HEK293 (cell line): ENCODE measurements at regions not wholly inside any gene's neighbourhood (a gene's known extent, or its start where the extent isn't known, plus 50 kb on each side); places are given as distances from the start of the nearest gene placed in this dataset.

ENCODE experiments used
- CTCF ChIA-PET: fragments of 350-600 bp; formaldehyde crosslinking; extraction: SDS; loops from one replicate; lab custom pipeline; 2021; ENCODE audit warnings: antibody characterized with exemption; lab: Yijun Ruan, JAX
- POLR2A ChIA-PET: fragments of 300-600 bp; formaldehyde crosslinking; extraction: SDS; loops from one replicate; lab custom pipeline; 2020; ENCODE audit warnings: antibody characterized with exemption, inconsistent platforms; lab: Yijun Ruan, JAX
- H3K27ac ChIP-seq: fragments of 200-500 bp; sonication (Bioruptor generic); 2 replicates; pipeline ENCODE4 v1.5.1; 2014; ENCODE audit warnings: low read depth, low read length, control low read depth, inconsistent platforms; ENCODE audit errors: extremely low read depth
- H3K36me3 ChIP-seq, 2 experiments: fragments of 200-500 bp in 1 of 2; sonication (Bioruptor generic) in 1 of 2; 1 replicate in 1 of 2; 2 replicates in 1 of 2; pipeline ENCODE4 v1.5.1; 2014 to 2017; ENCODE audit warnings: inconsistent platforms in 2 of 2, low read length in 2 of 2; ENCODE audit not compliant: control insufficient read depth in 2 of 2, insufficient read depth in 1 of 2
- H3K4me1 ChIP-seq: fragments of 200-500 bp; sonication (Bioruptor generic); 2 replicates; pipeline ENCODE4 v1.5.1; 2014; ENCODE audit warnings: mild to moderate bottlenecking, low read length, inconsistent platforms; ENCODE audit not compliant: control insufficient read depth, insufficient read depth
- H3K4me3 ChIP-seq: 2 replicates; pipeline ENCODE4 v1.5.1; 2011; ENCODE audit warnings: low read depth, mild to moderate bottlenecking, control low read depth, low read length, moderate library complexity
- H3K9me3 ChIP-seq: fragments of 200-500 bp; sonication (Bioruptor generic); 2 replicates; pipeline ENCODE4 v1.5.1; 2014; ENCODE audit warnings: low read depth, low read length, inconsistent platforms; ENCODE audit not compliant: control insufficient read depth, insufficient read depth
- EGR2 ChIP-seq: fragments of 450-650 bp; formaldehyde crosslinking; IDR thresholded peaks from 2 replicates; pipeline ENCODE4 v1.5.1; 2016; ENCODE audit warnings: low read depth, missing biosample characterization, missing genetic modification characterization
- GLIS1 ChIP-seq: fragments of 450-650 bp; formaldehyde crosslinking; IDR thresholded peaks from 2 replicates; pipeline ENCODE4 v1.5.1; 2016; ENCODE audit warnings: missing biosample characterization, missing genetic modification characterization
- SCRT2 ChIP-seq: fragments of 450-650 bp; formaldehyde crosslinking; IDR thresholded peaks from 2 replicates; pipeline ENCODE4 v1.5.1; 2016; ENCODE audit warnings: missing biosample characterization, missing genetic modification characterization
- ZBTB8A ChIP-seq: fragments of 450-650 bp; formaldehyde crosslinking; IDR thresholded peaks from 2 replicates; pipeline ENCODE4 v1.5.1; 2016; ENCODE audit warnings: missing biosample characterization, missing genetic modification characterization
- ZFP3 ChIP-seq: fragments of 450-650 bp; formaldehyde crosslinking; IDR thresholded peaks from 2 replicates; pipeline ENCODE4 v1.5.1; 2016; ENCODE audit warnings: low read depth, missing biosample characterization, missing genetic modification characterization
- ZFP37 ChIP-seq: fragments of 450-650 bp; formaldehyde crosslinking; IDR thresholded peaks from 2 replicates; pipeline ENCODE4 v1.5.1; 2016; ENCODE audit warnings: missing biosample characterization, missing genetic modification characterization
- ZNF10 ChIP-seq: fragments of 450-650 bp; formaldehyde crosslinking; IDR thresholded peaks from 2 replicates; pipeline ENCODE4 v1.5.1; 2017; ENCODE audit warnings: missing biosample characterization, missing genetic modification characterization
- ZNF146 ChIP-seq: fragments of 450-650 bp; formaldehyde crosslinking; IDR thresholded peaks from 2 replicates; pipeline ENCODE4 v1.5.1; 2016; ENCODE audit warnings: missing biosample characterization, missing genetic modification characterization
- ZNF169 ChIP-seq: fragments of 450-650 bp; formaldehyde crosslinking; IDR thresholded peaks from 2 replicates; pipeline ENCODE4 v1.5.1; 2016; ENCODE audit warnings: missing biosample characterization, missing genetic modification characterization
- ZNF266 ChIP-seq: fragments of 450-650 bp; formaldehyde crosslinking; IDR thresholded peaks from 2 replicates; pipeline ENCODE4 v1.5.1; 2016; ENCODE audit warnings: missing biosample characterization, missing genetic modification characterization, low read depth
- ZNF292 ChIP-seq: fragments of 450-650 bp; formaldehyde crosslinking; IDR thresholded peaks from 2 replicates; pipeline ENCODE4 v1.5.1; 2016; ENCODE audit warnings: low read depth, missing biosample characterization, missing genetic modification characterization, borderline replicate concordance
- ZNF324 ChIP-seq: fragments of 450-650 bp; formaldehyde crosslinking; IDR thresholded peaks from 2 replicates; pipeline ENCODE4 v1.5.1; 2016; ENCODE audit warnings: missing biosample characterization, missing genetic modification characterization
- ZNF707 ChIP-seq: fragments of 450-650 bp; formaldehyde crosslinking; IDR thresholded peaks from 2 replicates; pipeline ENCODE4 v1.5.1; 2016; ENCODE audit warnings: missing biosample characterization, missing genetic modification characterization
- TF ChIP-seq, protein P1 (sequence below): fragments of 450-650 bp; formaldehyde crosslinking; IDR thresholded peaks from 2 replicates; pipeline ENCODE4 v1.5.1; 2016; ENCODE audit warnings: missing biosample characterization, missing genetic modification characterization
- TF ChIP-seq, protein P2 (sequence below): fragments of 450-650 bp; formaldehyde crosslinking; IDR thresholded peaks from 2 replicates; pipeline ENCODE4 v1.5.1; 2017; ENCODE audit warnings: missing biosample characterization, missing genetic modification characterization

DNA sequence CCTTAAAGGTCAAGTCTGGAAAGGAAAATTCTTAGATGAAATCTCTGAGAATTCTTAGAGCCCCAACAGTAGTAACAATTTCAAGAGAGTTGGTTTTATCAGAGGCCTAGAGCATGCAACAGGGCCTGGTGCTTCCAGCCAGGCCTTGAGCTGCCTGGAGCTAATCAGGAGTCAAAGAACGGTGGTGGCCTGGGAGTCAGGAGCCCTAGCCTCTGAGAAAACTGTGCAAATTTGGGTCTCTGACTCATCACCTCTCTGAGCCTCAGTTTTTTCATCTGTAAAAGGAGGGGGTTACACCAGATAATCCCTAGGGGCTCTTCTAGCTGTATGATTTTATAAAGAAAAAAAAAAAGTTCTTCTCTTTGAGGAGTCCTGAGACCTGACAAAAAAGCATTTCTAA lies 227.3 kb upstream of the RPL38 start:
- Histone ChIP-seq H3K27ac (no peak overlapping the region), H3K4me3 (no peak overlapping the region), H3K36me3 (no peaks in the 10 kb centered on the region), H3K4me1 (no peaks in the 10 kb centered on the region), H3K9me3 (no peaks in the 10 kb centered on the region)
- ChIA-PET POLR2A (no interaction called here), CTCF (interaction anchor here (0.6 kb wide), 1 partner anchor 80 kb away, joined by 4 read pairs; no protein-coding TSS in a partner anchor)
- no peak for TF ChIP-seq ZNF266
- TF ChIP-seq SCRT2, result 0 out of 2 replicates have a peak, but pooled peaks have one; percentile 24
- TF ChIP-seq ZBTB8A (tag by site-specific recombination), result no peak

DNA sequence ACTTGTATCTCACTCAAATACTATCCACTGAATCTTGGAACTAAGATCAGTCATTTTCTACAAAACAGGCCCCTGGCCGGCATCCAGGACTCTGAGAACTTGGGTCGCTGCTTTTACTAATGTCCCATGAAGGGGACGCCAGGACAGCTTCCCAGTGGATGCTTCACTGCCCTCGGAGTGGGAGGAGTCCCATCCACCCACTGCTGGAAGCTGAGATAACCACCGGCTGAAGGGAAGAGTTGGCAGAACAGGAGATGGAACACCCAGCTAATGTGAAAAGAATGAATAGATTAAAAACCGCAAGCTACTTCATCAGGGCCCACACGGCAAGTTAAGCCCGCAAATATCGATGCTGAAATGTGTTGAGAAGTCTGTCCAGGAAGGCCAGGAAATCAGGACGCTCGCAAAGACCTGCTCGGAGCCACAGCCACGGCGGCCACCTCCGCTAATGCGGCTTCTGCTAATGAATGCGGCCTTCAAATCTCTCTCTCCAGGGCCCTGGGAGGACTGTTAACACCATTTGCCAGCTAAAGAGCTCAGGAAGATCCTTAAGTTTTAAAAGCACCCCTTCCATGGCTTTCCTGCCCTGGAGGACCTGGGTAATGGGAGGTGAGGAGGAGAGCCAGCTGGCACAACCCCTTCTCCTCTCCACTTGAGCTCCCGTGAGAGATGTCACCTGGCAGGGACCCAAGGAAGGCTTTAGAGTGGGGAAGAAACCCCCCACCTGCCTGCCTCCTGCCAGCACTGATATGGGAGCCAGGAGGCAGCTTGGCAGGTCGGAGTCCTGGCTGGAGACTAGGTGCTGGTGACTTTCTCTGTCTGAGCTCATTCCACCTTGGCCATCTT lies 226.6 kb upstream of the RPL38 start:
- CTCF ChIA-PET, result interaction anchor here (0.6 to 1.2 kb wide), 2 partner anchors 22 to 199 kb away, joined by 4 read pairs; no protein-coding TSS in a partner anchor
- Histone ChIP-seq H3K9me3 (no peaks in the 10 kb centered on the region), H3K27ac (no peak overlapping the region), H3K4me3 (no peak overlapping the region), H3K4me1 (no peaks in the 10 kb centered on the region), H3K36me3 (no peaks in the 10 kb centered on the region)
- TF ChIP-seq ZNF169 (tag by site-specific recombination) (no peak), GLIS1 (peak; percentile 53), EGR2 (tag by site-specific recombination) (peak; percentile 46)
- TF ChIP-seq, protein P1, sequence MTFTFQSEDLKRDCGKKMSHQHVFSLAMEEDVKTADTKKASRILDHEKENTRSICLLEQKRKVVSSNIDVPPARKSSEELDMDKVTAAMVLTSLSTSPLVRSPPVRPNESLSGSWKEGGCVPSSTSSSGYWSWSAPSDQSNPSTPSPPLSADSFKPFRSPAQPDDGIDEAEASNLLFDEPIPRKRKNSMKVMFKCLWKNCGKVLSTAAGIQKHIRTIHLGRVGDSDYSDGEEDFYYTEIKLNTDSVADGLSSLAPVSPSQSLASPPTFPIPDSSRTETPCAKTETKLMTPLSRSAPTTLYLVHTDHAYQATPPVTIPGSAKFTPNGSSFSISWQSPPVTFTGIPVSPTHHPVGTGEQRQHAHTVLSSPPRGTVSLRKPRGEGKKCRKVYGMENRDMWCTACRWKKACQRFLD (tag by site-specific recombination), result no peak
- POLR2A ChIA-PET, result no interaction called here

DNA sequence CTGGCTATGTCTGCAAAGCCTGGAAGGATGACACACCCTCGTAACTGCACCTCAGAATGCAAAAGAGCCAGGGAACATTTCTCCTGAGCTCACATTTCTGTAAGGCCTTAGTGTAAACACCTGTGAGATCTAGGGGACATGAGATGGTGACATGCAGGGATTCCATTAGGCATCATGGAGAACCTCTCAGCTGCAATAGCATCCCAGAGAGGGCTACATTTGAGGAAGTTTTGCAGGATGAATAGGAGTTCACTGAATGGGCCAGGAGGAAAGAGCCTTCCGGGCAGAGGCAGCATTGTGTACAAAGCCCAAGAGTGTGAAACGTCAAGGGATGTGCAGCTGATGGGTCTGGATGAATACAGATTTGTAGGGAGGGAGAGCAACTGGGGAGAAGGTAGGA lies 223.0 kb upstream of the RPL38 start:
- no peaks in the 10 kb centered on the region for H3K4me1 ChIP-seq
- no peak overlapping the region for H3K27ac ChIP-seq
- TF ChIP-seq ZFP3 (peak; percentile 78), ZNF146 (tag by site-specific recombination) (no peak)
- no peak overlapping the region for H3K4me3 ChIP-seq
- ChIA-PET POLR2A (no interaction called here), CTCF (interaction anchor here (1.0 to 2.9 kb wide), 2 partner anchors 17 to 127 kb away, joined by 3 to 11 read pairs; no protein-coding TSS in a partner anchor)
- H3K9me3 ChIP-seq, result no peaks in the 10 kb centered on the region
- H3K36me3 ChIP-seq, result no peaks in the 10 kb centered on the region

DNA sequence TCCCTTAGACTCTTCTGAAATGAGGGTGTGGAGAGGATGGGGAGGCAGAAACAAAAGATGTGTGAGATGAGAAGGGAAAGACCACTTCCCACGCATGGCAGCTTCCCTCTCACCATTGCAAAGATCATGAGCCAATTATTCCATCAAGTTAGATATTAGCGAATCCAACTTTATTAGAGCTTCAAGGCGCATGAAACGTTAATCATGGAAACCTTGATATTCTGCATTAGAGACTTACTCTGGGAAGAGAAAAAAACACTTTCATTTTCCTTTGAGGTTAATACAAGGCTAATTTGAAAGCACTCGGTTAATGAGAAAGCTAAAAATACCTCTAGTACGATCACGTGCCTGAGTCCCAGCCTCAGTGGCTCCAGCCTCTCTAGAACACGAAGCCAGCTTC lies 220.6 kb upstream of the RPL38 start:
- no peak overlapping the region for H3K27ac ChIP-seq
- TF ChIP-seq ZNF324 (tag by site-specific recombination), result no peak
- TF ChIP-seq ZFP37, result no peak
- TF ChIP-seq, protein P2, sequence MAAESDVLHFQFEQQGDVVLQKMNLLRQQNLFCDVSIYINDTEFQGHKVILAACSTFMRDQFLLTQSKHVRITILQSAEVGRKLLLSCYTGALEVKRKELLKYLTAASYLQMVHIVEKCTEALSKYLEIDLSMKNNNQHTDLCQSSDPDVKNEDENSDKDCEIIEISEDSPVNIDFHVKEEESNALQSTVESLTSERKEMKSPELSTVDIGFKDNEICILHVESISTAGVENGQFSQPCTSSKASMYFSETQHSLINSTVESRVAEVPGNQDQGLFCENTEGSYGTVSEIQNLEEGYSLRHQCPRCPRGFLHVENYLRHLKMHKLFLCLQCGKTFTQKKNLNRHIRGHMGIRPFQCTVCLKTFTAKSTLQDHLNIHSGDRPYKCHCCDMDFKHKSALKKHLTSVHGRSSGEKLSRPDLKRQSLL, result no peak
- TF ChIP-seq ZNF292, result no peak
- TF ChIP-seq ZNF707 (tag by site-specific recombination), result no peak
- TF ChIP-seq ZNF10 (tag by site-specific recombination), result no peak
- TF ChIP-seq, all 188 proteins: peak for 0
- ChIA-PET POLR2A (no interaction called here), CTCF (no interaction called here)
- Histone ChIP-seq H3K9me3 (no peaks in the 10 kb centered on the region), H3K4me3 (no peak overlapping the region), H3K36me3 (no peaks in the 10 kb centered on the region), H3K4me1 (no peaks in the 10 kb centered on the region)
